SK-N-SH (cell line): ENCODE measurements at regions not wholly inside any gene's neighbourhood (a gene's known extent, or its start where the extent isn't known, plus 50 kb on each side); places are given as distances from the start of the nearest gene placed in this dataset.
"Not testable (repeated sequence)": the region's sequence is repeated elsewhere in the genome, so short reads cannot be mapped to it uniquely, and the experiment has no call there.

Experiments used
- CTCF ChIA-PET: fragments of 300-600, 350-600 bp; formaldehyde crosslinking; extraction: SDS; loops from one replicate; lab custom pipeline; 2021; lab: Yijun Ruan, JAX
- POLR2A ChIA-PET: fragments of 350-600 bp; sonication (Branson Sonifier 250); formaldehyde crosslinking; extraction: SDS; loops from one replicate; lab custom pipeline; 2020; ENCODE audit warnings: antibody characterized with exemption, inconsistent platforms; lab: Yijun Ruan, JAX
- DNase-seq: peaks from one replicate; pipeline ENCODE4 v3.0.0; 2012
- H2AFZ ChIP-seq: fragments of 200-600 bp; sonication (generic); 2 replicates; pipeline ENCODE4 v1.8.1; 2016; ENCODE audit warnings: antibody characterized with exemption, mild to moderate bottlenecking, low read depth
- H3F3A ChIP-seq: fragments of 200-600 bp; sonication (generic); replicated peaks from 2 replicates; pipeline ENCODE3; 2016; ENCODE audit warnings: antibody characterized with exemption, mild to moderate bottlenecking; ENCODE audit not compliant: insufficient read depth
- H3K27ac ChIP-seq, 2 experiments: fragments of 200-500 bp in 1 of 2; fragments of 200-600 bp in 1 of 2; sonication (Bioruptor generic) in 1 of 2; sonication (generic), shearing (Covaris generic) in 1 of 2; 2 replicates each; pipeline versions ENCODE4 v1.5.1 to v1.6.1; 2014 to 2016; ENCODE audit warnings: low read depth in 2 of 2, inconsistent platforms in 1 of 2, low read length in 1 of 2, mild to moderate bottlenecking in 1 of 2, mixed read lengths in 1 of 2
- H3K27me3 ChIP-seq: fragments of 200-600 bp; sonication (generic), shearing (Covaris generic); 2 replicates; pipeline ENCODE4 v1.6.1; 2016; ENCODE audit warnings: mixed run types; ENCODE audit not compliant: insufficient read depth
- H3K36me3 ChIP-seq, 2 experiments: fragments of 200-500 bp in 1 of 2; fragments of 200-600 bp in 1 of 2; sonication (Bioruptor generic) in 1 of 2; sonication (generic) in 1 of 2; replicated peaks in 1 of 2; 2 replicates each; pipeline versions ENCODE3 to v1.5.1; 2014 to 2016; ENCODE audit warnings: low read length in 1 of 2, mild to moderate bottlenecking in 1 of 2; ENCODE audit not compliant: insufficient read depth in 2 of 2, control insufficient read depth in 1 of 2
- H3K4me1 ChIP-seq, 2 experiments: fragments of 200-500 bp in 1 of 2; fragments of 200-600 bp in 1 of 2; sonication (Bioruptor generic) in 1 of 2; sonication (generic), shearing (Covaris generic) in 1 of 2; 2 replicates each; pipeline versions ENCODE4 v1.5.1 to v1.6.1; 2014 to 2016; ENCODE audit warnings: low read depth in 1 of 2, low read length in 1 of 2, mixed run types in 1 of 2; ENCODE audit not compliant: insufficient read depth in 2 of 2, control insufficient read depth in 1 of 2
- H3K4me2 ChIP-seq: fragments of 200-600 bp; sonication (generic), shearing (Covaris generic); 2 replicates; pipeline ENCODE4 v1.6.1; 2017; ENCODE audit warnings: mixed run types
- H3K4me3 ChIP-seq, 2 experiments: fragments of 200-500 bp in 1 of 2; fragments of 200-600 bp in 1 of 2; sonication (Bioruptor generic) in 1 of 2; sonication (generic), shearing (Covaris generic) in 1 of 2; 2 replicates each; pipeline versions ENCODE4 v1.5.1 to v1.8.1; 2014 to 2016; ENCODE audit warnings: low read depth in 2 of 2, inconsistent platforms in 1 of 2, low read length in 1 of 2, mild to moderate bottlenecking in 1 of 2, mixed read lengths in 1 of 2, moderate library complexity in 1 of 2
- H3K79me2 ChIP-seq: fragments of 200-600 bp; sonication (generic); 2 replicates; pipeline ENCODE4 v1.8.1; 2017; ENCODE audit warnings: mild to moderate bottlenecking; ENCODE audit not compliant: insufficient read depth
- H3K9ac ChIP-seq: fragments of 200-600 bp; sonication (generic); 2 replicates; pipeline ENCODE4 v1.6.1; 2017; ENCODE audit warnings: mixed run types
- H3K9me2 ChIP-seq: fragments of 200-600 bp; sonication (generic); 2 replicates; pipeline ENCODE4 v1.6.1; 2017; ENCODE audit warnings: mixed run types
- H3K9me3 ChIP-seq: fragments of 200-600 bp; sonication (generic); 2 replicates; pipeline ENCODE4 v1.6.1; 2017; ENCODE audit warnings: mixed run types, mild to moderate bottlenecking, moderate library complexity
- H4K20me1 ChIP-seq: fragments of 200-600 bp; sonication (generic); 2 replicates; pipeline ENCODE4 v1.6.1; 2017; ENCODE audit warnings: mild to moderate bottlenecking, mixed run types; ENCODE audit not compliant: insufficient read depth
- ELF1 ChIP-seq: IDR thresholded peaks from 2 replicates; pipeline ENCODE4 v1.4.0; 2012
- EP300 ChIP-seq, 2 experiments: IDR thresholded peaks; 2 replicates each; pipeline versions ENCODE4 v1.4.0 to v1.6.1; 2012; ENCODE audit warnings: borderline replicate concordance in 1 of 2, low read depth in 1 of 2, low read length in 1 of 2
- FOXJ3 ChIP-seq: sonication (generic); formaldehyde crosslinking; IDR thresholded peaks from 2 replicates; pipeline ENCODE4 v1.5.1; 2020; ENCODE audit warnings: mild to moderate bottlenecking, missing genetic modification reagents
- GATA2 ChIP-seq: sonication (generic); formaldehyde crosslinking; IDR thresholded peaks from 2 replicates; pipeline ENCODE4 v1.5.0; 2020; ENCODE audit warnings: mild to moderate bottlenecking, missing genetic modification reagents
- JUND ChIP-seq: IDR thresholded peaks from 2 replicates; pipeline ENCODE4 v1.4.0; 2012
- MAX ChIP-seq: IDR thresholded peaks from 2 replicates; pipeline ENCODE4 v1.4.0; 2012; ENCODE audit warnings: low read depth
- NFIC ChIP-seq: IDR thresholded peaks from 2 replicates; pipeline ENCODE4 v1.4.0; 2012; ENCODE audit warnings: borderline replicate concordance
- NRF1 ChIP-seq: IDR thresholded peaks from 2 replicates; pipeline ENCODE4 v1.6.1; 2012; ENCODE audit warnings: low read depth, mild to moderate bottlenecking, low read length
- POLR2AphosphoS5 ChIP-seq: IDR thresholded peaks from 2 replicates; pipeline ENCODE4 v1.6.1; 2012; ENCODE audit warnings: low read depth, low read length
- RAD21 ChIP-seq: IDR thresholded peaks from 2 replicates; pipeline ENCODE4 v1.6.1; 2012; ENCODE audit warnings: mild to moderate bottlenecking, low read length
- RCOR1 ChIP-seq: fragments of 150-350 bp; IDR thresholded peaks from 2 replicates; pipeline ENCODE4 v1.6.1; 2017; ENCODE audit warnings: antibody characterized with exemption, low read length
- REST ChIP-seq: IDR thresholded peaks from 2 replicates; pipeline ENCODE4 v1.6.1; 2012; ENCODE audit warnings: mild to moderate bottlenecking, low read depth, low read length, moderate library complexity
- RXRA ChIP-seq: IDR thresholded peaks from 2 replicates; pipeline ENCODE4 v1.4.0; 2012; ENCODE audit warnings: low read depth, mild to moderate bottlenecking, borderline replicate concordance
- SMC3 ChIP-seq: IDR thresholded peaks from 2 replicates; pipeline ENCODE4 v1.6.1; 2012; ENCODE audit warnings: low read depth, low read length, improper control_type of control experiment
- TEAD4 ChIP-seq: IDR thresholded peaks from 2 replicates; pipeline ENCODE4 v1.4.0; 2012; ENCODE audit warnings: mild to moderate bottlenecking, borderline replicate concordance; ENCODE audit not compliant: insufficient read depth
- USF1 ChIP-seq: IDR thresholded peaks from 2 replicates; pipeline ENCODE4 v1.4.0; 2012; ENCODE audit warnings: low read depth, borderline replicate concordance
- ZBTB33 ChIP-seq: IDR thresholded peaks from 2 replicates; pipeline ENCODE4 v1.4.0; 2012; ENCODE audit warnings: low read depth, borderline replicate concordance
- WGBS: methylation state at CpG from one replicate; pipeline ENCODE4 v1.1.6; 2017; ENCODE audit warnings: low lambda C conversion rate; 5-methylcytosine and 5-hydroxymethylcytosine counted together

GRCh38 chr6:111928139-111928538, 54.9 kb upstream of the FYN start:
- ChIA-PET CTCF (interaction anchor here (0.6 kb wide), 1 partner anchor 92 kb away, joined by 3 read pairs; no protein-coding TSS in a partner anchor), POLR2A (no interaction called here)
- Histone ChIP-seq H3K4me2 (no peak overlapping the region), H3K4me1 (no peaks in the 10 kb centered on the region; a peak in 1 of 4 replicates), H3K4me3 (no peak overlapping the region), H3K79me2 (no peaks in the 10 kb centered on the region), H3K36me3 (no peaks in the 10 kb centered on the region), H2AFZ (no peak overlapping the region), H3K9me2 (no peaks in the 10 kb centered on the region), H3K9me3 (peaks cover 6% of the 10 kb centered on the region; the same call in 1 of the 2 replicates), H3K27ac (no peak overlapping the region), H3K9ac (no peak overlapping the region), H4K20me1 (no peaks in the 10 kb centered on the region), H3F3A (no peaks in the 10 kb centered on the region), H3K27me3 (no peaks in the 10 kb centered on the region)
- WGBS = 90% methylated on average over 1 of the region's 1 CpG
- DNase-seq = no peak
- TF ChIP-seq RCOR1 (no peak), GATA2 (CRISPR knock-in tag) (no peak), USF1 (no peak), MAX (no peak), RXRA (no peak), ELF1 (no peak), RAD21 (no peak), SMC3 (no peak), TEAD4 (no peak), POLR2AphosphoS5 (no peak), NFIC (no peak), ZBTB33 (no peak), REST (no peak), FOXJ3 (CRISPR knock-in tag) (no peak), NRF1 (no peak), EP300 (IDR thresholded peaks at IDR 0.05; ENCODE audit: borderline replicate concordance in 1 of 2, low read depth in 1 of 2, low read length in 1 of 2) (no peak), JUND (no peak)

- H3K4me2 ChIP-seq, H4K20me1 ChIP-seq, H3K27me3 ChIP-seq, H3K9me3 ChIP-seq, CTCF ChIA-PET, H2AFZ ChIP-seq, H3K36me3 ChIP-seq, H3K79me2 ChIP-seq, POLR2A ChIA-PET, H3F3A ChIP-seq, DNase-seq, H3K9ac ChIP-seq, H3K9me2 ChIP-seq, H3K4me1 ChIP-seq, H3K4me3 ChIP-seq, H3K27ac ChIP-seq: not testable (repeated sequence)
- WGBS = 54% methylated on average over 4 of the region's 5 CpGs
Observed at GRCh38 chr6:111934611-111935010, 61.4 kb upstream of the FYN start.
